ENCODE measurements at regions not wholly inside any gene's neighbourhood (a gene's known extent, or its start where the extent isn't known, plus 50 kb on each side); places are given as distances from the start of the nearest gene placed in this dataset.

DNA sequence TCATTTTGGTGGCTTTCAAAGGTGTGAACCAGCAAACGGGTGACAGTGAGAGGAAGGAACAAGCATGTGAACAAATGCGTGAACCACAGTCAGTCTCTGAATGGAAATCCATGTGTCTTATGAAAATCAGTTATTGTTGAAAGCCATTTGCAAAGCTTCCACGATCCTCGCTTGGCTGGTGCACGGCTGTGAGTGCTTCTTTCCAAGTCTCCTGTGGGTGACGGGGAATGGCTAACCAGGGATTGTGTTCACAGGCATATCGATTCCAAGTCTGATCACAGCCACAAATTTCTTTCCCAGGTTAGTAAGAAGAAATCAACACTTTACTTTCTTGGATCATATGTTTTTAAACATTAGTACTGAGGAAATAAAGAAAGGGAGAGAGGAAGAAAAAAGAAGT, 556.9 kb upstream of the RBFOX1 start (continued):
- TF ChIP-seq ELF1 (IDR thresholded peaks at IDR 0.05; ENCODE audit: borderline replicate concordance, low read depth) = no peak
- TF ChIP-seq TCF7L2 (IDR thresholded peaks at IDR 0.05; ENCODE audit: borderline replicate concordance, extremely low read depth, insufficient read depth, insufficient read length) = no peak
- TF ChIP-seq JUND (IDR thresholded peaks at IDR 0.05) = no peak
- TF ChIP-seq, protein P1, sequence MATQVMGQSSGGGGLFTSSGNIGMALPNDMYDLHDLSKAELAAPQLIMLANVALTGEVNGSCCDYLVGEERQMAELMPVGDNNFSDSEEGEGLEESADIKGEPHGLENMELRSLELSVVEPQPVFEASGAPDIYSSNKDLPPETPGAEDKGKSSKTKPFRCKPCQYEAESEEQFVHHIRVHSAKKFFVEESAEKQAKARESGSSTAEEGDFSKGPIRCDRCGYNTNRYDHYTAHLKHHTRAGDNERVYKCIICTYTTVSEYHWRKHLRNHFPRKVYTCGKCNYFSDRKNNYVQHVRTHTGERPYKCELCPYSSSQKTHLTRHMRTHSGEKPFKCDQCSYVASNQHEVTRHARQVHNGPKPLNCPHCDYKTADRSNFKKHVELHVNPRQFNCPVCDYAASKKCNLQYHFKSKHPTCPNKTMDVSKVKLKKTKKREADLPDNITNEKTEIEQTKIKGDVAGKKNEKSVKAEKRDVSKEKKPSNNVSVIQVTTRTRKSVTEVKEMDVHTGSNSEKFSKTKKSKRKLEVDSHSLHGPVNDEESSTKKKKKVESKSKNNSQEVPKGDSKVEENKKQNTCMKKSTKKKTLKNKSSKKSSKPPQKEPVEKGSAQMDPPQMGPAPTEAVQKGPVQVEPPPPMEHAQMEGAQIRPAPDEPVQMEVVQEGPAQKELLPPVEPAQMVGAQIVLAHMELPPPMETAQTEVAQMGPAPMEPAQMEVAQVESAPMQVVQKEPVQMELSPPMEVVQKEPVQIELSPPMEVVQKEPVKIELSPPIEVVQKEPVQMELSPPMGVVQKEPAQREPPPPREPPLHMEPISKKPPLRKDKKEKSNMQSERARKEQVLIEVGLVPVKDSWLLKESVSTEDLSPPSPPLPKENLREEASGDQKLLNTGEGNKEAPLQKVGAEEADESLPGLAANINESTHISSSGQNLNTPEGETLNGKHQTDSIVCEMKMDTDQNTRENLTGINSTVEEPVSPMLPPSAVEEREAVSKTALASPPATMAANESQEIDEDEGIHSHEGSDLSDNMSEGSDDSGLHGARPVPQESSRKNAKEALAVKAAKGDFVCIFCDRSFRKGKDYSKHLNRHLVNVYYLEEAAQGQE (IDR thresholded peaks at IDR 0.05; ENCODE audit: low read depth) = no peak

GRCh38 chr16:6771956-6772355, 560.7 kb upstream of the RBFOX1 start:
- RAD21 ChIA-PET (ENCODE audit: low non-redundant PET in 1 of 2, low total read pairs in 2 of 2, uncharacterized antibody in 2 of 2, unreplicated experiment in 2 of 2) = no interaction called here
- DNase-seq (ENCODE audit: low read depth, low spot score) = no peak
- no peak overlapping the region for H2AFZ ChIP-seq (ENCODE audit: low read depth, low read length, poor library complexity, severe bottlenecking)
- CTCF ChIA-PET = no interaction called here
- H3K9ac ChIP-seq (ENCODE audit: low read length) = no peak overlapping the region
- no TSS peak for BruUV-seq (replicated peaks)
- H3K9me2 ChIP-seq (ENCODE audit: insufficient read depth) = no peaks in the 10 kb centered on the region
- H3K27ac ChIP-seq (ENCODE audit: low read depth, low read length) = no peak overlapping the region
- POLR2A ChIA-PET = no interaction called here
- no peaks in the 10 kb centered on the region for H3K27me3 ChIP-seq (ENCODE audit: insufficient read depth, low read length)
- H3K4me1 ChIP-seq (ENCODE audit: control insufficient read depth in 1 of 2, insufficient read depth in 2 of 2, low read length in 2 of 2) = no peaks in the 10 kb centered on the region
- H3K79me2 ChIP-seq (ENCODE audit: insufficient read depth, low read length) = no peaks in the 10 kb centered on the region
- H3K4me2 ChIP-seq (ENCODE audit: low read length) = no peak overlapping the region
- intact Hi-C loops (cut with micrococcal nuclease) = no loop called here
- H3K9me3 ChIP-seq (ENCODE audit: control insufficient read depth in 1 of 2, insufficient read depth in 1 of 2, low read depth in 1 of 2, low read length in 2 of 2) = no peaks in the 10 kb centered on the region
- no peaks in the 10 kb centered on the region for H3K36me3 ChIP-seq (ENCODE audit: control insufficient read depth in 1 of 2, insufficient read depth in 2 of 2, low read length in 2 of 2)
- ATAC-seq = no peak
- TF ChIP-seq, protein P1 (IDR thresholded peaks at IDR 0.05; ENCODE audit: low read depth) = no peak
- TF ChIP-seq POLR2A (IDR thresholded peaks at IDR 0.05; ENCODE audit: borderline replicate concordance, extremely low read depth, insufficient read depth, insufficient read length) = no peak
- H4K20me1 ChIP-seq (ENCODE audit: insufficient read depth) = no peaks in the 10 kb centered on the region
- H3K4me3 ChIP-seq (replicated peaks in 1 of 2; ENCODE audit: low read depth in 1 of 2, low read length in 2 of 2) = no peak overlapping the region
